GM12873 (cell line): ENCODE measurements at regions not wholly inside any gene's neighbourhood (a gene's known extent, or its start where the extent isn't known, plus 50 kb on each side); places are given as distances from the start of the nearest gene placed in this dataset.

Source experiments
- CTCF ChIP-seq: IDR thresholded peaks from 2 replicates; pipeline ENCODE4 v1.5.1; 2012; ENCODE audit warnings: low read depth, mild to moderate bottlenecking, moderate library complexity, low read length, control low read depth; ENCODE audit not compliant: insufficient read depth; ENCODE audit errors: missing control alignments

- TF ChIP-seq CTCF: no peak
Measured at GRCh38 chr14:38432186-38432585, 176.3 kb upstream of the CLEC14A start.

GRCh38 chr14:38431156-38431555 is 175.3 kb upstream of the CLEC14A start:
- TF ChIP-seq CTCF: no peak

- no peak for TF ChIP-seq CTCF
Measured at GRCh38 chr14:38430522-38430921, 174.6 kb upstream of the CLEC14A start.

GRCh38 chr14:38425324-38425976 is 169.6 kb upstream of the CLEC14A start:
- no peak for TF ChIP-seq CTCF

GRCh38 chr14:38420048-38420447 is 164.2 kb upstream of the CLEC14A start:
- no peak for TF ChIP-seq CTCF

- TF ChIP-seq CTCF: no peak
Measured at GRCh38 chr14:38419579-38419978, 163.7 kb upstream of the CLEC14A start.

- TF ChIP-seq CTCF: no peak
Measured at GRCh38 chr14:38412654-38413053, 156.8 kb upstream of the CLEC14A start.
